GM19438 (cell line): ENCODE measurements at regions not wholly inside any gene's neighbourhood (a gene's known extent, or its start where the extent isn't known, plus 50 kb on each side); places are given as distances from the start of the nearest gene placed in this dataset.

Experiments used
- ATAC-seq: cut with Tn5 transposase; IDR thresholded peaks from one replicate; pipeline ENCODE4 v1.9.1; 2021; ENCODE audit warnings: low read depth; ENCODE audit not compliant: unreplicated experiment

DNA sequence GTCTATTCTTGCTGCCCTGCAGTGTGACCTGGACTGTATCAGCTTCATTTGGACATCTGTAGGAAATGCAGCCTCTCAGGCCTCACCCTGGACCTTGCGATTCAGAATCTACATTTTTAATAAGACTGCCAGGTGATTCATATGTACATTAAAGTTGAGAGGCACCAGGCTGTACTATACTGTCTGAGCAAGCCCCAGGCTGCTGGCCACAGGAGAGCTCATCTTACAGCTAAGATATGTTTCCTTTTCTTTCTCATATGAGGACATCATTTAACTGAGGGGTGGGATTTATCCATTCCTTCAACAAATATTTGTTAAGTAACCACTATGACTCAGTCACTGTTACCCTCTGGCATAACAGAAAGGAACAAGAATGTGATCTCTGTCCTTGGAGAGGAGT, 78.2 kb upstream of the GCFC2 start:
- ATAC-seq: no peak

DNA sequence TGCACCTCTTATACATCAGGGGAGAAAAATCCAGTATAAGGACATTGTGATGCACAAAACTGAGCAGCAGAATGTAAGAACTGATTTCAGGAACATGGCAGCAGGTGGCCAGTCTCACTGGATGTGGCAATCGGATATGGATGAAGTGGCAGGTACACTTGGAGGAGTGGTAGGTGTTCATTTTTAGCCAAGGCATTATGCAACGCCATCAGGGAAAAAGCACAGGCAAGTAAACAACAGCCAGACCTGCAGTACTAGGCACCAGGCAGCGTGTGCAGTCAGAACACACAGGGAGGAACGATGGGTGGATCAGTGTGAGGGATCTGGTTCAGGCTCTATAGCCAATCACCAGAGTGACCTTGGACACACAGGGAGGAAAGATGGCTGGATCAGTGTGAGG, 77.4 kb upstream of the GCFC2 start:
- no peak for ATAC-seq

DNA sequence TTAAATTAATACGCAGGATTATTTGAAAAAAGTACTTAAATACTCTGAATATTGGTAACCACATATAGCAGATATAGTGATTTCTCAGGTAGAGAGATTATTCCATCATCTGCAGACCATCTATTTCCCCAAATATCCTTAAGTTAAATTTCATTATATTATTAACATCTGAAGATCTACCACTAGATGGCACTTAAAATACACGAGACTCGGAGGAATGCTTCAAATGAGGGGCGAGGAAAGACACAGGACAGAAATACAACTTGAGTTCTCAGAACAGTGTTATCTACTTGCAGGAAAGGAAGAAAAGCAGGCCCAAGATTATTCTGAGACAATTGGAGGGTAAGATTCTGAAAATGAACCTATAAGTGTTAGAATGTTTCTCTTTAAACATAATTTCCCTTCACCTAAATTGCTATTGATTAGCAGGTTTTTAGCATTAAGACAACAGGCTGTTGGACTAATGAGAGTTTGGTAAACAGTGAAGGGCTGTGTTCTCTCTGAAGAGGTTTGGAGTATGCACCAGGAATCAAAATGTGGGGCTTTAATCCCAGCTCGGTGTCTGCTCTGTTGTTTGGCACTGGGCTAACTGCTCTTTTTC, 76.9 kb upstream of the GCFC2 start:
- peak; percentile 72 for ATAC-seq

DNA sequence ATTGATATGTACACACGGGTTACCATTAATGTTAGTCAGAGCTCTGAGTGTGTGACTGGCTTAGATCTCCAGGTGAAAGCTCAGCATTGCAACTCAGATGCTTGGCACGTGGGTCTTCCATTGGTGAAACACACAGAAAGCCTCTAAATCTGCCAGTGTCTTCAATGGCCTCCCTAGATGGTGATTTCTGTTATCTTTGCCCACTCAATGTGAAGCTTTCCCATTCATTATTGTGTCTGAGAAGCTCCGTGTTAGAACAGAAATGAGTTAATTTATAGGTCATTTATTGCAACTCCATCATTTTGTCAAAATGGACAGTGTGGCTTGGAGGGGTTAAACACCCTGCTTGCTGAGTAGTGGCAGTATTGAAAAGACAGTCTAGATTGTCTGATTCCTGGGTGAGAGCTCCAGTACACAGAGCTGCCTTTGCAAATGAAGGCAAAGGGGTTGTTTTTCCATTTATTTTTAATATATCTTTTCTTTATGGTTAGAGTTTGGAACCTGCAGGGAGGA, 64.7 kb upstream of the GCFC2 start:
- ATAC-seq: no peak

DNA sequence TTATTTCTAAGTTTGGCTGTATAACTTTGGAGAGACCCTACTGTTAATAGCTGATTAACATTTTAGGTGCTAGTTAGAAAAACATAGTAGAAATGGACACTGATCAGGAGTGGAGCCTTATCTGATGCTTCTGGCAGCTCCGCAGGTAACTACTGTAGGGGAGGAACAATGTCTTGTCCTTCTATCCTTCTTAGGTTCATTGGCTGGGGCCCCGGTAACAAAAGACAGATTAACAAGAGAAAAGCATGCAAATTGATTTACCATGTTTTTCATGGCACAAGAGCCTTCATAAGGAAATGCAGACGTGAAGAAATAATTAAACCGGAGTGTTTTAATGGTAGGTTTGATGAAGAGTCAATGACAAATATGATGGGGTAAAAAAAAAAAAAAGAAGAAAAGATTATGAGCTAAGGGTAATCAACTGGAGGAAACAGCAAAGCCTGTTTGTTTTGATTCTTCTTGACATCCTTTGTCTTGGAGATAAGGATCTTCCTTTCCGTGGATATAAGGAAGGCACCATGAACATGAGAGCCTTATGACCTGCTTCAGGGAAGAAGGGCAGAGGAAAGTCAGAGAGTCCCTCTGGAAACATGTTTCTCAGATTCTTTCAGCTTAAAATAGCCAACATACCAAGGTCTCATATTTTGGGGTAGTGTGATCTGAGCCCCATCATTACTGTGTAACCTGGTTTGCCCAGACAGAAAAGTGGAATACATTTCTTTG, 62.4 kb upstream of the GCFC2 start:
- ATAC-seq: no peak

DNA sequence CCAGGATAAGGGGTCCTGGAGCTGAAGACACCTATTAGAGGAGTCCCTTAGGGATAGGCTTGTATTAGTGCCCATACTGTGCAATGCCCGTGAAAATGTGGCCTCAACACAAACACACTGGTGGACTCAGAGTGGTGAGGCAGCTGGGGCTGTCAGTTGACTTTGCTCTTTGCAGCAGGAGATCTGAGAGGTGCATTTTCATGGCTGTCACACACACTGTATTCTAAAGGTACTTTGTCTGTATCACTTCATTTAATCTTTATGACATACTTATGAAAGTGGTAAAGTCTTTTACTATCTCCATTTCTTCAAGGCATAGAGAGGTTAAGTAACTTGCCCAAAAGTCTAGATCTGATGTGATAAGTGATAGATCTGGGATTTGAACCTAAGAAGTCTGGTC, 55.1 kb upstream of the GCFC2 start:
- ATAC-seq: no peak

DNA sequence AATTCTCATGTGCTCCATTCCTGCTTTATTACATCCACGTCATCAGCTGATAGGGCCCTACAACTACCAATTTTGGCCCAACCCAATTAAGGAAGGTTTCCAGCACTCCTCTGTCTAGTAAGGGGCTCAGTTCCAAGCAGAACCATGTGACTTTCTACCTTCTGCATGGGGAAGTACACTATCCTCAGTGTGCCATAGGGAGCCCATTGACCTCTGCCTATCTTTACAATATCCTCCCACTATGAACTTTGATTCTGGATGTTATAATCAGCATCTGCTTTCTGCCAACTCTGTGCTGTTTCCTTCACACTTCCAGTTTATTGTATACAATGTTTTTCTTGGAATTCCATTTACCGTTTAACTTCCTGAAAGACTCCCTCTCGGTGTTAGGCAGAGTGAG, 53.9 kb upstream of the GCFC2 start:
- ATAC-seq: no peak
